Astrocyte (in vitro differentiated cells and primary cell): ENCODE measurements at regions not wholly inside any gene's neighbourhood (a gene's known extent, or its start where the extent isn't known, plus 50 kb on each side); places are given as distances from the start of the nearest gene placed in this dataset.

Source experiments
- EZH2 ChIP-seq: IDR thresholded peaks from 2 replicates; pipeline ENCODE4 v1.6.1; 2012; ENCODE audit warnings: mild to moderate bottlenecking, low read length, inconsistent platforms; ENCODE audit not compliant: insufficient read depth
- TF ChIP-seq, protein P1 (sequence below): IDR thresholded peaks from 2 replicates; pipeline ENCODE4 v1.5.1; 2011; ENCODE audit warnings: low read depth, mild to moderate bottlenecking, inconsistent platforms, low read length, moderate library complexity; ENCODE audit not compliant: insufficient read depth

GRCh38 chr12:131383291-131383690 is 327.6 kb upstream of the SFSWAP start:
- TF ChIP-seq EZH2, result no peak
- TF ChIP-seq, protein P1, sequence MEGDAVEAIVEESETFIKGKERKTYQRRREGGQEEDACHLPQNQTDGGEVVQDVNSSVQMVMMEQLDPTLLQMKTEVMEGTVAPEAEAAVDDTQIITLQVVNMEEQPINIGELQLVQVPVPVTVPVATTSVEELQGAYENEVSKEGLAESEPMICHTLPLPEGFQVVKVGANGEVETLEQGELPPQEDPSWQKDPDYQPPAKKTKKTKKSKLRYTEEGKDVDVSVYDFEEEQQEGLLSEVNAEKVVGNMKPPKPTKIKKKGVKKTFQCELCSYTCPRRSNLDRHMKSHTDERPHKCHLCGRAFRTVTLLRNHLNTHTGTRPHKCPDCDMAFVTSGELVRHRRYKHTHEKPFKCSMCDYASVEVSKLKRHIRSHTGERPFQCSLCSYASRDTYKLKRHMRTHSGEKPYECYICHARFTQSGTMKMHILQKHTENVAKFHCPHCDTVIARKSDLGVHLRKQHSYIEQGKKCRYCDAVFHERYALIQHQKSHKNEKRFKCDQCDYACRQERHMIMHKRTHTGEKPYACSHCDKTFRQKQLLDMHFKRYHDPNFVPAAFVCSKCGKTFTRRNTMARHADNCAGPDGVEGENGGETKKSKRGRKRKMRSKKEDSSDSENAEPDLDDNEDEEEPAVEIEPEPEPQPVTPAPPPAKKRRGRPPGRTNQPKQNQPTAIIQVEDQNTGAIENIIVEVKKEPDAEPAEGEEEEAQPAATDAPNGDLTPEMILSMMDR, result no peak
